ENCODE measurements at regions not wholly inside any gene's neighbourhood (a gene's known extent, or its start where the extent isn't known, plus 50 kb on each side); places are given as distances from the start of the nearest gene placed in this dataset.

- ATAC-seq (no peak), DNase-seq (no peak)
- intact Hi-C loops (cut with micrococcal nuclease) = no loop called here
Observed at GRCh38 chr10:2984682-2985081, 82.7 kb upstream of the PFKP start.

DNA sequence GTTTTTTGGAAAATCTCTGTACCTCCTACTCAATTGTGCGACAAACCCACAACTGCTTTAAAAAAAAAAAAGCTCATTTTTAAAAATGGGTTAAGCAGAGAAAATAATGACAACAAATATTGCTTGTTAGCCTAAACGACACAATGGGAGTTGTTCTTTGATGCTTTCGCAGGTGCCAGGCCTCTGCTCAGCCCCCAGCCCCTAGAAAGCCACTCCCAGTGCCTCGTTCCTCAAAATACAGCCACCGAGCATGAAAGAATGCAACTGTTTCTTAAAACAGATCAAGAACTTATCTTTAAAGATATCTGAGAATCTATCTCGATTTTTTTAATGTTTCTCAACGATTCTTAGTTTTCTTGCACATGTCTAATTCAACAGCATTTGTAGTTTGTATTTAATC is 85.2 kb upstream of the PFKP start:
- DNase-seq (no peak), ATAC-seq (no peak)
- intact Hi-C loops (cut with micrococcal nuclease) = no loop called here

- intact Hi-C loops (cut with micrococcal nuclease) = no loop called here
- no peak for ATAC-seq
- no peak for DNase-seq
Observed at GRCh38 chr10:2981361-2981801, 86.0 kb upstream of the PFKP start.

GRCh38 chr10:2980791-2981360 is 86.5 kb upstream of the PFKP start:
- ATAC-seq (no peak), DNase-seq (no peak)
- intact Hi-C loops (cut with micrococcal nuclease) = no loop called here

GRCh38 chr10:2980116-2980515 is 87.2 kb upstream of the PFKP start:
- intact Hi-C loops (cut with micrococcal nuclease) = no loop called here
- ATAC-seq (no peak), DNase-seq (no peak)

DNA sequence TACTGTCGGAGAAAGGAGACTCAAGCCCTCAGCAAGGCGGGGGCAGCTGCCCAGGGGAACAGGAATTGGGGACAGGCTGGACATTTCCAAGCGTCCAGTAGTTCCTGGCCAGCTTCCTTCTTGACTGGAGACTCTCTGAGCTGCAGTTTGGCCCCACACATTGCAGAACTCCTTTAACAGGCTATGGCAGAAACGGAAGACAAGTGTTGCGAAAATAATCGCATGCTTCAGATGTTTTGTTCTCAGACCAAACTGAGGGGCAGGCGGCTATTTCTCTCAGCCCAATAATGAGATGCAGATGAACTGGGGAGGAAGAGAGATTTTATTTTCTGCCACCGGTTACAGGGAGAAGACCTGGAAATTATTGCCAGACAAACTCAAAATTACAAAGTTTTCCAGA is 88.0 kb upstream of the PFKP start:
- ATAC-seq (peak; percentile 41), DNase-seq (no peak)
- intact Hi-C loops (cut with micrococcal nuclease) = no loop called here

GRCh38 chr10:2978574-2979273 is 88.6 kb upstream of the PFKP start:
- DNase-seq (no peak), ATAC-seq (no peak)
- intact Hi-C loops (cut with micrococcal nuclease) = no loop called here

DNA sequence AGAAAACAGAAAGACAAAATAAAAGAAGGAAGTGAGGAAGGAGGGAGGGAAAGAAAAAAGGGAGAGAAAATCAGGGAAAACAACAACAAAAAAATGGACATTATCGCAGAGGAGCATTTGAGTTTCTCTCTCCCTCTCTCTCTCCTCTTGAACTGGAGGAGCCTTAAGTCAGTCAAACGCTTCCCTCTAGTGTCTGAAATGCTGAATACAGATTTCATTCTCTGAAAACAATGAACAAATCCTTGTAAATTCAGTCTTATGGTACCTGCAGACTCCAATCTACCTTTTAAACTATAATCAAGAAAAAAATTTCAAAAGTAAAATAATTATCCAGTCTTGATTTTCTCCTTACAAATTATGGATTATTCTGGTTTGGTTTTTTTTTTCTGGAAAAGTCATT is 89.2 kb upstream of the PFKP start:
- intact Hi-C loops (cut with micrococcal nuclease) = no loop called here
- ATAC-seq = no peak
- DNase-seq = no peak

DNA sequence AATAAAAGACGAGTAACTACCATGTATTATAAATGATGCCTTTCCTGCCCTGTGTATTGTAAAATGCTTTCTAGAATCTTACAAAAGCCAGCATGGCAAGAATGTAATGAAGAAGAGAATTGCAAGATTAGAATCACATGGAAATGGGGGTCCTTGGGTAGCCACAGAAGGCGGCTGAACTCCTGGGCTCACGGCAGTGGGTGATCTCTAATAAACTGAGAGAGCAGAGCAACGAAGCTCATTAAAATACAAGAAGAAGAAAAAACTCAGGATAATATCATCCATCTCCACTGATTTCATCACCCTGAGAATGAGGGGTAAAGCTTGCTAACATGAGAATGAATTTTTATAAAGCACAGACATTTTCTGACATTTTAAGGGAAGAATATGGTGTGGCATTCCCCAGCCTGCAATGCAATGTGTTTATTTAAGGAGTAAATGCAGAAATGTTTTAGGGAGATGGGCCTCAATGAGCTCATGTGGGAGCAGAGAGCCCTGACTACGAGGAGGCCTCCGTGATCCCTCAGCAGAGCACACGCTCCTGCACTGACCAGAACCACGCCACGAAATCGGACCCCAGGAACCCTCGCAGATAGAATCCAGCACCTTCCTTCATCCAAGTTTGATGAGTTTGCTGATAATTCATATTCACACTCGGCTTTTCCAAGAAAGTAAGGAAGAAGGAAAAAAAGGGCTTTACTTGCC is 92.7 kb upstream of the PFKP start:
- intact Hi-C loops (cut with micrococcal nuclease) = no loop called here
- ATAC-seq = no peak
- no peak for DNase-seq

GRCh38 chr10:2974083-2974482 is 93.3 kb upstream of the PFKP start:
- no peak for DNase-seq
- intact Hi-C loops (cut with micrococcal nuclease) = no loop called here
- ATAC-seq = no peak

- DNase-seq (no peak), ATAC-seq (no peak)
- intact Hi-C loops (cut with micrococcal nuclease) = no loop called here
Observed at GRCh38 chr10:2972810-2973209, 94.5 kb upstream of the PFKP start.

DNA sequence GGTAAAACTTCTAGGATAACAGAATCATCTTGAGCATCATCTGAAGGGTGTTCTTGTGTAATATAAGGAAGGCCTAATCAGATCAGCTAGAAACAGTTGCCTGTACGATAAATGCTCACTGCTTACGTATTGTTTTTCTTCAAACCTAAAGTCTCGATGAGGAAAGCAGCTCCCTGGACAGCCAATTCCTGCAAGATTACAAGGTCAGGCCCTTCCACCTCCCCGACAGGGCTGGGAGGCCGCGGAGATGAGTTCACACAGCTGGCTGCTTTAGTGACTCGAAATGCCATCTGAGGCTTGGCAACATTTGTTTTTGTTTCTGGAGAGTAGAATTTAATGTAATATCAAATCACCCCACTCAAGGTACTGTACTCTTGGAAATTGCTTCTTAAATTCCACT is 95.1 kb upstream of the PFKP start:
- intact Hi-C loops (cut with micrococcal nuclease) = no loop called here
- DNase-seq (no peak), ATAC-seq (no peak)

DNA sequence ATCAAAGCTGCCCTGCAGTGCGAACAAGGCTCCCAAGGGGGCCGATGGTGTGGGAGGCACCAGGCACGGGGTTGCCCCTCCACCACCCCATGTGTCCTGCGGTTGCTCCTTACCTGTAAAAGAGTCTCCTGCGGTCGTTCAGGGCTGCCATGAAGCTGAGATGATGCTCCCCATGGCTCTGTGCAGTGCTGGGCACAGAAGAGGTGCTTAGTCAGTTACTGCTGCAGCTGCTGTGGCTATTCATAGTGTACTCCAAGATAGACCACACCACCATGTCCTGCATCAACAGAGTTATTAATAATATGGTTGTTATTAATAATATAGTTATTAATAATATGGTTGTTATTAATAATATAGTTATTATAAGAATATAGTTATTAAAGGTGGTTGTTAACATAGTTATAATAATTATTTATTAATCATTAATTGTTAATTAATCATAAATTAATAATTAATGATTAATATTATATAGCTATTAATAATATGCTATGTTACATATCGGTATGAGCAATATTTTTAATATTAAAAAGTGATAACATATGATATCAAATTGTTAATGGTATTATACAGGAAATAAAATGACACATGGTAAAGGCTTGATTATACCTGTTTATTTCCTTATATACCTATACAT is 97.0 kb upstream of the PFKP start:
- ATAC-seq (no peak), DNase-seq (no peak)
- intact Hi-C loops (cut with micrococcal nuclease) = no loop called here

DNA sequence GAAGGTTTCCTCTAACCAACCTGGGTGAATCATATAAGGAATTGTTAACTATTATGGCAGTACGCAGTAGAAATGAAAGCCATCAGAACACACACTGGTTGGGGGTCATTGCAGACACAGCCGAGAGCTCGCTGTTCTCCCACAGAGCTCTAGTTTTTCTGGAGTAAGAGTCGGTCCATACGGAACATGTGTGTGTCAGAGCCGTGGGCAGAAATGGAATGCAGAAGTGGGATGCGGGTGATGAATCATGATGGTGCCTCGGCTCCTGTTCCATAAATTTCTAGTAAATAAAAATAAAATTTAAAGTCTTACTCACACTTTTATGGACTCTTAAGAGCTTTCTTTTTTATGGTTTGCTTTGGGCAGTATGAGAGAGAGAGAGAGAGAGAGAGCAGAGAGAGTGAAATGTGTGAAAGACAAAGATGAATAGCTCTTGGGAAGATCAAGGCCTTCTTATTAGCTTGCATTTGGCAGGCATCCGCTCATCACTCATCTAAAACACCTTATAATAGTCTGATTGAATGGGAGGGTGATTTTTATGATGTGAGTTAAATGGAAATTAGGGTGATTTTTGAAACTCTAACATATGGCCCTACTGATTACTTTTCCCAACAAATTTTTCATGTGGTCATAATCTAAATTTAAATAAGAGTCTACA is 98.8 kb upstream of the PFKP start:
- DNase-seq = no peak
- ATAC-seq = no peak
- intact Hi-C loops (cut with micrococcal nuclease) = no loop called here

DNA sequence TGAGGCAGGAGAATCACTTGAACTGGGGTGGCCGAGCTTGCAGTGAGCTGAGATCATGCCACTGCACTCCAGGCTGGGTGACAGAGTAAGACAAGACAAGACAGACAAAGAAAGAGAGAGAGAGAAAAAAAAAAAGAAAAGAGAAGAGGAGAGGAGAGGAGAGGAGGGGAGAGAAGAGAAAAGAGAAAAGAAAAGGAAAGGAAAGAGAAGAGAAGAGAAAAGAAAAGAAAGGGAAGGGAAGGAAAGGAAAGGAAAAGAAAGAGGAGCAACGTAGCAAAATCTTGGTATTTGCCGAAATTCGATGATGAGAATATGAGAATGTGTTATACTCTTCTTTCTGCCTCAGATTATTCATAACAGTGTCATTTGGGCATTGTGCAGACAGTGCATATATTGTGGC is 101.2 kb upstream of the PFKP start:
- no peak for DNase-seq
- intact Hi-C loops (cut with micrococcal nuclease) = no loop called here
- ATAC-seq = no peak

DNA sequence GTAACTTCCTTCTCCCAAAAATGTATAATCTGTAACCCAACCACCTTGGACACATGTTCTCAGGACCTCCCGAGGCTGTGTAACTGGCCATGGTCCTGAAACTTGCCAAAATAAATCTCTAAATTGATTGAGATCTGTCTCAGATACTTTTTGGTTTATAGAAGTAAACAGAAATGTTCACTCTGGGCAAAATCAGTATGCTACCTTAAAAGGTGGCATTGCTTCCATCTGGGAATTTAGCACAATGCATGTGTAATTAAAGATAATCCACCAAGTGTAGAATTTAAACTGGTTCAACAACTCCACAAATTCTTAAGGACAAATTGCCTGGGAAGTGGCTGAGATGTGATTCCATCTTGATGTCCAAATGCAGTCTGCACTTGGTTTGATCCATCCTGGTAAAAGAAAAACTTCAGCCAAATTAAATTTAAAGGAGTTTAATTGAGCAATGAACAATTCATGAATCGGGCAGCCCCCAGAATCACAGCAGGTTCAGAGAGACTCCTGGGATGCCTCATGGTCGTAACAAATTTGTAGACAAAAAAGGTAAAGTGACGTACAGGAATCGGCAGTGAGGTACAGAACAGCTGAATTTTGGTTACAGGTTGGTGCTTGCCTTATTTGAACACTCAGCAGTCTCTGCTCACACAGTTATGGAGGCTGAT is 102.6 kb upstream of the PFKP start:
- intact Hi-C loops (cut with micrococcal nuclease) = no loop called here
- no peak for DNase-seq

DNA sequence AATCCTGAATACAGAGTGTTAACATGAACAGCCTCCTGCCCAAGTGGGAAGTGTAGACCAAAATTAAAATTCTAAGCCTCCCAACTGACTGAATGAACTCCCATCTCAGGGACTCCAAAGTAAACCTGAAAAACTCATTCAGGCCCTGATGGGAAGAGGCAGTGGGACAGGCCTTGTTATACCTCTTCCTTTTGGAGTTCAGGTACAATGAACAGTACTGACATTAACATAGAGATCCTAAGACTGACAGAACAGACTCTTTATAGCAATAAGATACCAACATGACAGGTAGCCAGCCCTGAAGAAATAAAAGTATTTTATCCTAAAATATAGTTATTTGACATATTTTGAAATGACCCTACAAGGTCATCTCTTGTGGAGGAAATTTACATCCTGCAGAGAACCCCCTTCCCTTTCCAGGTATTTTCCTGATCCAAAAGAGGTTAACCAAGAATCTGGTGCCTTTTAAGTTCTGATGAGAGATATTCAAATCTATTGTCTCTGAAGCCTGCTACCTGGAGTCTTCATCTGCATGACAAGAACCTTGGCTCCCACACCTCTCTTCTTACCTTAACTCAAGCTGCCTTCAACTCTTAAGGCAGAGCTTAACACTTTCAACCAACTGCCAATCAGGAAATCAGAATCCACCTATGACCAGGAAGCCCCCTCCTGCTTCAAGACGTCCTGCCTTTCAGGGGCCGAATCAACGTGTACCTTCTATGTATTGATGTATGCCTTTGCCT is 103.3 kb upstream of the PFKP start:
- intact Hi-C loops (cut with micrococcal nuclease) = no loop called here
- ATAC-seq (no peak), DNase-seq (no peak)

More for the DNA sequence above, 102.6 kb upstream of the PFKP start:
- ATAC-seq = no peak

DNA sequence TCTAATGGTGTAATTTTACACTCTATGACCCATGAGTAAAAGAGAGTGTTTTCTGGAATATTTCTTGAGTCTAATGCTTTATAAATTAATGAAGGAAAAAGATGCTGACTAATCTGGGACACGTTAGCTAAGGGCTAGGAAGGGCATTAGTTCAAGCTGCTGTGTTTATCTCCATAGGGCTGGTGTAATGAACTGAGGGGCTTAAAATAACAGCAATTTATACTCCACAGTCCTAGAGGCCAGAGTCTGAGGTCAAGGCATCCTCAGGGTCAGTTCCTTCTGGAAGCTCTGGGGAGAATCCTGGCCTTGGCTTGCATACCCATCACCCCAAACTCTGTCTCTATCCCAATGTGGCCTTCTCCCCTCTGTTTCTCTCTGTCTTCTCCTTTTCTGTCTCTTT is 105.2 kb upstream of the PFKP start:
- ATAC-seq = no peak
- no peak for DNase-seq
- intact Hi-C loops (cut with micrococcal nuclease) = no loop called here

GRCh38 chr10:2958659-2959058 is 108.7 kb upstream of the PFKP start:
- intact Hi-C loops (cut with micrococcal nuclease) = no loop called here
- DNase-seq (no peak), ATAC-seq (no peak)

Measured in left ventricle myocardium superior (tissue), 1 donor.